Osteoblast (primary cell): ENCODE measurements at regions not wholly inside any gene's neighbourhood (a gene's known extent, or its start where the extent isn't known, plus 50 kb on each side); places are given as distances from the start of the nearest gene placed in this dataset.

Source experiments
- DNase-seq: peaks from one replicate; pipeline ENCODE4 v3.0.0; 2011; ENCODE audit warnings: low spot score, mixed read lengths; ENCODE audit not compliant: insufficient read length; ENCODE audit errors: missing footprints
- H2AFZ ChIP-seq: 2 replicates; pipeline ENCODE4 v1.6.0; 2011; ENCODE audit warnings: mild to moderate bottlenecking, low read length
- H3K27ac ChIP-seq: 2 replicates; pipeline ENCODE4 v1.5.1; 2011; ENCODE audit warnings: mild to moderate bottlenecking, low read depth, low read length, moderate library complexity
- H3K27me3 ChIP-seq: 2 replicates; pipeline ENCODE4 v1.6.0; 2012; ENCODE audit warnings: mild to moderate bottlenecking, control low read depth, inconsistent platforms, low read length, moderate library complexity; ENCODE audit not compliant: insufficient read depth
- H3K36me3 ChIP-seq: 2 replicates; pipeline ENCODE4 v1.5.1; 2011; ENCODE audit warnings: mild to moderate bottlenecking, low read length, control low read depth, moderate library complexity; ENCODE audit not compliant: insufficient read depth
- H3K4me1 ChIP-seq: 2 replicates; pipeline ENCODE4 v1.5.1; 2011; ENCODE audit warnings: mild to moderate bottlenecking, low read length, control low read depth, moderate library complexity; ENCODE audit not compliant: insufficient read depth
- H3K4me2 ChIP-seq: 2 replicates; pipeline ENCODE4 v1.6.0; 2011; ENCODE audit warnings: mild to moderate bottlenecking, low read length; ENCODE audit not compliant: insufficient read depth
- H3K4me3 ChIP-seq: fragments of 200-600 bp; sonication (generic); 3 replicates; pipeline ENCODE4 v1.5.1; 2012; ENCODE audit warnings: mild to moderate bottlenecking, low read length, inconsistent platforms; ENCODE audit not compliant: insufficient read depth
- H3K79me2 ChIP-seq: 2 replicates; pipeline ENCODE4 v1.6.0; 2012; ENCODE audit warnings: mild to moderate bottlenecking, low read length, control low read depth, inconsistent platforms; ENCODE audit not compliant: insufficient read depth
- H3K9me3 ChIP-seq: 2 replicates; pipeline ENCODE4 v1.5.1; 2011; ENCODE audit warnings: low read depth, low read length, control low read depth
- H4K20me1 ChIP-seq: 2 replicates; pipeline ENCODE4 v1.6.0; 2012; ENCODE audit warnings: mild to moderate bottlenecking, low read length, control low read depth; ENCODE audit not compliant: insufficient read depth
- TF ChIP-seq, protein P1 (sequence below): IDR thresholded peaks from 2 replicates; pipeline ENCODE4 v1.5.1; 2011; ENCODE audit warnings: mild to moderate bottlenecking, low read depth, low read length, moderate library complexity; ENCODE audit errors: extremely low read depth

DNA sequence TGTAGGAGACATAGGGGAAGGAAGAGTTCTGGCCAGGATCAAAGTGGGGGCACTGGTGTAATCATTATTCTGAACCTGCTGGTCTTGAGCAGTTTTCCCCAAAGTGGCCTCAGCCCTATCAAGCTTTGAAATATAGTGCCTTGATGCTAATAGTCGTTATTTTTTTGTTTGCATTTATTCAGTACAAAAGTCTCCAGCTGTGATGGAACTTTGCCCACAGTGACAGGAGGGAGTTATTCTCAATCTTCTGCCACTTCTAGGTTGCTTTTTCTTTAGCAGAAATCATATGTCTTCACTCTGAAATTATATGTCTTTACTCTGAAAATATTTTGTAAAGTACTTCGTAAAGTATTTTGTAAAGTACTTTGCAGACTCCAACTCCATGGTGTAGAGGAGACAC is 93.1 kb downstream of the FAT3 start:
- no peak for DNase-seq
- H4K20me1 ChIP-seq = no peaks in the 10 kb centered on the region
- H3K27me3 ChIP-seq = no peaks in the 10 kb centered on the region
- no peak overlapping the region for H2AFZ ChIP-seq
- TF ChIP-seq, protein P1, sequence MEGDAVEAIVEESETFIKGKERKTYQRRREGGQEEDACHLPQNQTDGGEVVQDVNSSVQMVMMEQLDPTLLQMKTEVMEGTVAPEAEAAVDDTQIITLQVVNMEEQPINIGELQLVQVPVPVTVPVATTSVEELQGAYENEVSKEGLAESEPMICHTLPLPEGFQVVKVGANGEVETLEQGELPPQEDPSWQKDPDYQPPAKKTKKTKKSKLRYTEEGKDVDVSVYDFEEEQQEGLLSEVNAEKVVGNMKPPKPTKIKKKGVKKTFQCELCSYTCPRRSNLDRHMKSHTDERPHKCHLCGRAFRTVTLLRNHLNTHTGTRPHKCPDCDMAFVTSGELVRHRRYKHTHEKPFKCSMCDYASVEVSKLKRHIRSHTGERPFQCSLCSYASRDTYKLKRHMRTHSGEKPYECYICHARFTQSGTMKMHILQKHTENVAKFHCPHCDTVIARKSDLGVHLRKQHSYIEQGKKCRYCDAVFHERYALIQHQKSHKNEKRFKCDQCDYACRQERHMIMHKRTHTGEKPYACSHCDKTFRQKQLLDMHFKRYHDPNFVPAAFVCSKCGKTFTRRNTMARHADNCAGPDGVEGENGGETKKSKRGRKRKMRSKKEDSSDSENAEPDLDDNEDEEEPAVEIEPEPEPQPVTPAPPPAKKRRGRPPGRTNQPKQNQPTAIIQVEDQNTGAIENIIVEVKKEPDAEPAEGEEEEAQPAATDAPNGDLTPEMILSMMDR = no peak
- no peaks in the 10 kb centered on the region for H3K36me3 ChIP-seq
- no peak overlapping the region for H3K27ac ChIP-seq
- no peaks in the 10 kb centered on the region for H3K79me2 ChIP-seq
- H3K4me1 ChIP-seq = peaks cover 13% of the 10 kb centered on the region
- H3K9me3 ChIP-seq = no peaks in the 10 kb centered on the region
- no peak overlapping the region for H3K4me2 ChIP-seq
- no peak overlapping the region for H3K4me3 ChIP-seq

DNA sequence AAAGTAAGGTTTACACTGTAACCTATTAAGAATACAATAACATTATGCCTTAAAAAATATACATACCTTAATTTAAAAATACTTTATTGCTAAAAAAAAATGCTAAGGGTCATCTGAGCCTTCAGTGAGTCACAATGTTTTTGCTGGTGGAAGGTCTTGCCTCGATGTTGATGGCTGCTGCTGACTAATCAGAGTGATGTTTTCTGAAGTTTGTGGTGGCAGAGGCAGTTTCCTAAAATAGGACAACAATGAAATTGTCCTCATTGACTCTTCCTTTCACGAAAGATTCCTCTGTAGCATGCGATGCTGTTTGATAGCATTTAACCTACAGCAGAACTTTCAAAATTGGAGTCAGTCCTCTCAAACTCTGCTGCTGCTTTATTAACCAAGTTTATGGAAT is 97.6 kb downstream of the FAT3 start:
- H3K27me3 ChIP-seq = no peaks in the 10 kb centered on the region
- TF ChIP-seq, protein P1 = no peak
- H3K79me2 ChIP-seq = no peaks in the 10 kb centered on the region
- no peaks in the 10 kb centered on the region for H4K20me1 ChIP-seq
- H3K4me2 ChIP-seq = peak overlapping the region; percentile 29
- DNase-seq = no peak
- no peaks in the 10 kb centered on the region for H3K36me3 ChIP-seq
- no peaks in the 10 kb centered on the region for H3K9me3 ChIP-seq
- H3K27ac ChIP-seq = no peak overlapping the region
- no peak overlapping the region for H2AFZ ChIP-seq
- H3K4me3 ChIP-seq = no peak overlapping the region
- H3K4me1 ChIP-seq = peaks cover 10% of the 10 kb centered on the region

DNA sequence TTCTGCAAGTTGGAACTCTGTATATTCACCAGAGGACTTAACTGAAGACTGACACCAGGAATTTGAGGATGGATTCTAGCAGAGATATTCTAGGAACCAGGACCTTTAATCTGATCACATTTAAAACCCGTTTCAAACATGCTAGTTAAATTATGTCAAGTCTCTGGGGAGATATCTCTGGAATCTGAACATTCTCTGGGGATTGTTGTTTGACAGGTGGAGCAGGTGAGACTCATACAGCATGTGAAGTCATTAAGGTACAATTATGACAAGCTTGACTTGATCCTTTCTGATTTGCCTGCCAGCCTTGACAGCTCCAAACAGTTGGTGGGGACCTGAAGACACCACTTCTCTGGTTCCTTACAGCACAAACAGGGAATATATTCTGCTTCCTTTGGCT is 100.3 kb downstream of the FAT3 start:
- no peaks in the 10 kb centered on the region for H3K9me3 ChIP-seq
- no peak overlapping the region for H3K27ac ChIP-seq
- H3K4me3 ChIP-seq = no peak overlapping the region
- no peaks in the 10 kb centered on the region for H3K27me3 ChIP-seq
- TF ChIP-seq, protein P1 = no peak
- no peak overlapping the region for H2AFZ ChIP-seq
- H3K4me2 ChIP-seq = no peak overlapping the region
- peaks cover 12% of the 10 kb centered on the region for H3K4me1 ChIP-seq
- no peaks in the 10 kb centered on the region for H3K79me2 ChIP-seq
- no peaks in the 10 kb centered on the region for H3K36me3 ChIP-seq
- no peaks in the 10 kb centered on the region for H4K20me1 ChIP-seq
- DNase-seq = no peak

GRCh38 chr11:92325416-92325815 is 100.8 kb downstream of the FAT3 start:
- DNase-seq = no peak
- no peak overlapping the region for H3K27ac ChIP-seq
- H3K4me2 ChIP-seq = no peak overlapping the region
- no peaks in the 10 kb centered on the region for H4K20me1 ChIP-seq
- peaks cover 16% of the 10 kb centered on the region for H3K4me1 ChIP-seq
- H3K27me3 ChIP-seq = no peaks in the 10 kb centered on the region
- TF ChIP-seq, protein P1 = no peak
- no peak overlapping the region for H3K4me3 ChIP-seq
- no peak overlapping the region for H2AFZ ChIP-seq
- no peaks in the 10 kb centered on the region for H3K9me3 ChIP-seq
- H3K79me2 ChIP-seq = no peaks in the 10 kb centered on the region
- no peaks in the 10 kb centered on the region for H3K36me3 ChIP-seq
